Activated CD8-positive, alpha-beta memory T cell treated with anti-CD3 and anti-CD28 coated beads, Interleukin-2, amount 50 U/mL, for 24 hours (primary cell): ENCODE measurements at regions not wholly inside any gene's neighbourhood (a gene's known extent, or its start where the extent isn't known, plus 50 kb on each side); places are given as distances from the start of the nearest gene placed in this dataset.
A peak's percentile ranks its signal among the peaks of the same experiment; 100 is the strongest.

Experiments
- DNase-seq: peaks from one replicate; pipeline ENCODE4 v3.0.0-alpha.2; 2020; ENCODE audit errors: extremely low read depth

DNA sequence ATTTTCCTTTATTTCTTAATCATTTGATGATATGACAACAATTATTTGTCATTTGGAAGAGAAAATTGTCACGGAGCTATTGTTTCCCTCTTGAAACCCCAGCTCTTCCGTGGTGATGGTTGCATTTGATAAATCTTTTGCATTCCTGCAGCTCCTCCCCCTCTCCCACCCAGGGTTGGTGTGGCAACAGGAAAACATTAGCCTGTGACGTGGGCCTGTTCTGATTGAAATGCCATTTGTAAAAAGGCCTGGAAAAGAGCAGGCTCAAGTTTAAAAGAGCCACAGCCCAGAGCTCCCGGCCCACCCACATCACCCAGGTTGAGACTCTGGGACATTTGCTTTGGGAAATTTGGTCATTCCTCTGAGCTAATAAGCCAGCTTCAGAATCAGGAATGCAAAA lies 282.5 kb downstream of the RPLP1 start:
- no peak for DNase-seq

DNA sequence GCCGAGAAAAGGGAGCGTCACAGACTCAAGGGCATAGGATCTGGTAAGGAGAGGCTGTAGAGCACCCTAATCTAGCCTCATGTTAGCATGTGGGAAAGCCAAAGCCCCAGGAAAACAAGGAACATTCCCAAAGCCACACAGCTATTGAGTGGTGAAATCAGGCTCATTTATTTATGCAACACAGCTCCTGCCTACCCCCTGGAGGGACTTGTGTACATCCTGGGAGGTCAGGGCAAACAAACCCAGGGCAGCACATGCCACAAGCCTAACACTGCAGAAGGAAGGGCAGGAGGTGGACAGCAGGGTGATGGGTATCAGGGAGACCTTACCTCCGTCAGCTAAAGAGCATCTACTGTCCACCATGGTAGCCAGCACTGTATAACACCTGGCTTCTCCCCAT lies 283.5 kb downstream of the RPLP1 start:
- no peak for DNase-seq

DNA sequence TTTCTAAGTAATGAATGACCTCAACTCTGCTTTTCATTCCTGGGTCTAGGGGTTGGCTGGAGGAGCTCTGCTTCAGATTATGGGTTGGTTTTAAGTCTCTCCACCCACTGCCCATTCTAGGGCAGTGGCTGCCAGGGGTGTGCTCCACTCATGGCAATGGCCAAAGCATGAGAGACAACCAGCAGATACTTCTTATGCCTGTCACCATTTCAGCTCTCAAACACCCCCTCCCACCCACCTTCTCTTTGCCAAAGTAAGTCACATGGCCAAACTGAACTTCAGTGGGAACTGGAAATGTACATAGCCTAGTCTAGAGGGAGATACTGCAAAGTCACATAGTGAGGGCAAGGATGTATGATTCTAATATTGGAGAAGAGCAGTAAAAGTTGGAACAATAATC lies 285.3 kb downstream of the RPLP1 start:
- DNase-seq, result no peak

DNA sequence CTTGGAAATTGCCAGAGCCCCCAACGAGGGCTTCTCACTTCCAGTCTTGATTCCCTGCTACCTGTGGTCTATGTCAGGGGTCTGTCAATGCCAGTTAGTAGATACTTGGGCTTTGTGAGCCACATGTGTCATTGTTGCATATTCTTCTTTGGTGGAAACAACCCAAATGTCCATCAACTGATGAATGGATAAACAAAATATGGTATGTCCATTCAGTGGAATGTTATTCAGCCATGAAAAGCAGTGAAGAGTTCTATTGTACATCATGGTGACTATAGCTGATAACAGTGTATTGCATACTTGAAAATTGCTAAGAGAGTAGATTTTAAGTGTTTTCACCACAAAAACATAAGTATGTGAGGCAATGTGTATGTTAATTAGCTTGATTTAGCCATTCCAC lies 288.1 kb downstream of the RPLP1 start:
- no peak for DNase-seq

DNA sequence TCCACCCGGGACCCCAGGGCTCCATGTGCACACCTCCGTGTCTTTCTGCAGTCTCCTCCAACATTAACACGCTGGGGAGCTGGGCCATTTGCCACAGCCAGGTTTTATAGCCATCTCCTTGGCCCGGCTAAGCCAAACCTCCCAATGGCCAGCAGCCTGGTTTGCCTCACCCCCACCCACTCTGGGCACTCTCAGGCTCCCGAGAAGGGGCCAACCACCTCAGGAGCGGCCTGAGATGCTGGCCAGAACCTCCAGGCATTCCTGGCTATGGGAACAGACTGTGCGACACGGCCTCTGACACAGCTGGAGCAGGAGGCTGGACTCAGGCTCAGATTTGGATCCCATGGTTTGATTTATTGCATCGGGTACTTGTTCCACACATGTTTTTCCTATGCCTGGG lies 289.7 kb downstream of the RPLP1 start:
- DNase-seq, result no peak

DNA sequence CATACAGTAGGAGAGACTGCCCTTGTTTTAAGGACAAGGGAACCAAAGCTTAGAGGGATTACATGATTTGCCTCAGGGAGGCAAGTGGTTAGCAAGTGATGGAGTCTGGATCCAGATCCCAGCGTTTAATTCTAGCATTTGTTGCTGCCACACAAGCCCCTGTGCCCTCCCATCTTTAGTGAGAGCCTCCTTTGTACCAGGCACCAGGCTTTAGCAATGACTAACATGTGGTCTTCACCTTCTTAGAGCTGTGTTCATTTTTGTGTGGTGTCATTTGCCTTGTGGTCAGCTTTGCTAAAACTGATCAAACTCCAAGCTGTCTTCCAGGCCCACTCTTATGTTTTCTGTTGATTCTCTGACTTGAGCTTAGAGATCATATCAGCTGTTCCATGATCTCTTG lies 290.5 kb downstream of the RPLP1 start:
- DNase-seq, result no peak

DNA sequence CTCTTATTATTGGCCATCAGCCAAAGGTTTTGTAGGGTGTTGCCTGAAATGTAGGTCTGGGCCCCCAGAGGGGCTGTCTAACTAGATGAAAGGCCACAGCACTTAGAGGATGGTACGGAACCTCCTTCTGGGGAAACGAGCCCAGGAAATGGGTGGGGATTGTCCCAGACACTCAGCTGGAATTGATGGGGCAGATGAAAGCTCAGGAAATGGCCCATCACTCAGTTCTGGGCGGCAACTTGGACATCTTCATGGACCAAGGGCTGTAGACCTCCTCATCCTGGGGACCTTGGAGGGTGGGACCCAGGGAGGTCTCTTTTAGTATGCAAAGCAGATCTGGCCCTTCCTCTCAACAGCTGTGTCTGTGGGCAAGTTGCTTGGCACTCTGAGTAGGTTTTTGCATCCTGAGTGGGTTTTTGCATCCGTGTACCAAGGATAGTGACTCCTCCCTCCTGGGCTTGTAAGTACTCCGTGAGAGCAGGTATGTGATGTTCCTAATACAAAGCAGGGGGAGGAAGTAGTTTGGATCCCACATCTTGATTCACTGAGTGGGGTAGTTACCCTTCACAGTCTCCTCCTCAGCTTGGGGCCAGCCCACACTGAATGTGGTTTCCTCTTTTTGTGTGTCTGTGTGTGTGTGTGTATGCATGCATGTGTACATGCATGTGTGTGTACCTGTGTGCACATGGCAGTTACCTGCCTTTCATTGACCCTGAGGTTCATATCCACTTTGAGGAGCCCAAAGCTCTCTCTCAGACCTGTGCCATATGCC lies 292.0 kb downstream of the RPLP1 start:
- DNase-seq, result no peak

DNA sequence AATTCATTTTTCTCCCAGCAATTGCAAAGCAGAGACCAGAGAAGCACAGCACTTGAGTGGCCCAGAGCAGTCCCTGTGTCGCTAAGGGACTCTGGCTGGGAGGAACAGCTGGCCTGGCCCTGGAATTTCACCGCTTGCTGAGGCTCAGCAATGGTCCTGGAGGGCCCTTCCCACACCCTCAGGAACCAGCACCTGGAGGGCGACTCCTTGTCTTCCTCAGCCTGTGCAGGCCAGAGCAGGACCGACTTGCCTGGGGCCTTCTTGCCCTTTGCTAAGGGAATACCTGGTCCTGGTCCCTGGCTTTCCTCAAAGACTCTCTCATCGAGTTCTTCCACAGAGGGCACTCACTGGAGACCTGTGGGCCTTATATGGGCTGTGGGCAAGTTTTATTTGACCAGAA lies 294.6 kb downstream of the RPLP1 start:
- no peak for DNase-seq

DNA sequence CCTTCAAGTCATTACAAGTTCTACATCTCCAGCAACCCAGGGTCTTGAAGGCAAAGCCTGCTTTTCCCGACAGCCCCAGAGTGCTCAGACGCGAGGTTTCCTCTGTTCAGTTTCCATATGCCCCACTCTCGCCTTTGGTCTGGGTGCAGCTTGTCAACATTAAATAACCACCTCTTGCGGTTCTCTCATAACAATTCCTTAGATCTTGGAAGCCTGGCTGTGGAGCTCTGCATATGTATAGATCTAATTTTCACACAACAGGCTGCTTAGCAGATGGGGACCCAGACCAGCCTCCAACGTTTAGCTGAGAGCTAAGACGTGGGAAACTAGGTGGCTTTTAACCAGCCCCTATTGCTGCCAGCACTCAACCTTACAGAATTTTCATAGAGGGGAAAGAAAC lies 295.5 kb downstream of the RPLP1 start:
- DNase-seq, result no peak

DNA sequence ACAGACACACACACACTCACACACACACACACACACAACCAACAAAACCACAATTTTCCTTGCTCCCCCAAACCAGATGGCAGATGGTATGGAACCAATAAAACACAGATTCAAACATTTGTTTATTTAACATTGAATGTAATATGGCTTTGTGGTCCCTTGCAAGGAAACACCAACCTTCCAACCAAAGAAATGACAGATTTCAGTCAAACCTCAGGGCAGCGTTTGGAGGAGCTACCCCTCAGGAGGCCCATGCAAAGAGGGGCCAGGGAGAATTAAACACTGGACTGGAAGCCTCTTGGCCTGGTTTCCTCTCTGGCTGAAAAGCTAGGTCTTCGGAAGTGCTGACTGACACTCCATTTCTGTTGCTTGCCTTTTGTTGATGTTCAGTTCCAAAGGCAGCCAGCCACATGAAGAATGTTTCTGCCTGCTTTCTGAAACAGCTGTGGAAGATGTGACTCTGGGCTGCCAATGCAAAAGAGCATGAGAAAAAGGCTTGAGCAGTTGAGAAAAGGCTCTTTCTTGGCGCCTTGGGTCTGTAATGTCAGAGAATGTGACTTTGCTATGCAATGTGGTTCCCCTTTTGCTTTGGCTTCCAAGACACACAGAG lies 296.1 kb downstream of the RPLP1 start:
- no peak for DNase-seq

DNA sequence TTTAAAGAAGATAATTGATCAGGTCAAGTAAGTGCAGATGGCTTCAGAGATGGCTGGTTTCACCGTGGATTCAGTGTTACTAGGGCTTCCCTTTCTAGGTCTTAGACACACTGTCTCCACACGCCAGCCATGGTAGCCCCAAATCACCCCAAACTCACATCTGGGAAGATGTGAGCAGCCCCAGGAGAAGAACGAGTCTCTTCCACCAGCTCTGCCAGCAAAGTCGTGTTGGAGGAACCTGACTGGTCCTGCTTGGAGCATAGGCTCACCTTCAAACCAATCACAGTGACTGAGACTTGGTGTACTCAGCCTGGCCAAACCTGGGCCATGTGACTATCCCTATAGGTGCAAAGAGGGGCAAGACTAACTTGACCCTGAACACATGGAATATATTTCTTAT lies 296.7 kb downstream of the RPLP1 start:
- no peak for DNase-seq

DNA sequence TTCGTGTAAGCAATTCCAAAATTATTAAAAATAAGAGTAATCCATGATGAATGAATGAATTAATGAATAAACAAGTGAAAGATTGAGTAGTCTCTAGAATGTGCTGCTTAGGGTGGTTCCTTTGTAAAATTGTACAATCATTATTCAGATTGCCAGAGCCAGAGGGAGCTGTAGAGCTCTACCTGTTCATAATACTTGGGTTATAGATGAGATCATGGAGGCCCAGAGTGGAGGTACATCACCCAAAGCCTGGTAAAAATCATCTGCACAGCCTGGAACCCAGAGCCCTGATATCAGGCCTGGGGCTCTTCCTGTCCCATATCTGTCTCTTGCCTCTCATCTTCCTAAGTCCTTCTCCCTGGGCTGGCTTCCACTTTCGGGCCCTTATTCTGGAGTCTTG lies 297.2 kb downstream of the RPLP1 start:
- DNase-seq, result no peak

DNA sequence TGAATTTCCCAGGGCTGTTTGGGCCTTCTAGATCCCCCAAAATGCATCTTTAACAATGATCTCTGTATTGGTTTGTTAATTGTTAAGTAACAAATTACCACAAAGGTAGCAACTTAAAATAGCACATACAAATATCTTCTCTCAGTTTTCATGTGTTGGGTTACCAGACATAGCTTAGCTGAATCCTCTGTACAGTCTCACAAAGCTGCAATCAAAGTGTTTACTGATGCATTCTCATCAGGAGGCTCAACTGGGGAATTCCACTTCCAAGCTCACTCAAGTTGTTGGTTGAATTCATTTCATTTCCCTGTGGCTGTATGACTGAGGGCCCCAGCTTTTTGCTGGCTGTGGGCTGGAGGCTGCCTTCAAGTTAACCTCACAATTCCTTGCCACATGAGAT lies 297.6 kb downstream of the RPLP1 start:
- no peak for DNase-seq

DNA sequence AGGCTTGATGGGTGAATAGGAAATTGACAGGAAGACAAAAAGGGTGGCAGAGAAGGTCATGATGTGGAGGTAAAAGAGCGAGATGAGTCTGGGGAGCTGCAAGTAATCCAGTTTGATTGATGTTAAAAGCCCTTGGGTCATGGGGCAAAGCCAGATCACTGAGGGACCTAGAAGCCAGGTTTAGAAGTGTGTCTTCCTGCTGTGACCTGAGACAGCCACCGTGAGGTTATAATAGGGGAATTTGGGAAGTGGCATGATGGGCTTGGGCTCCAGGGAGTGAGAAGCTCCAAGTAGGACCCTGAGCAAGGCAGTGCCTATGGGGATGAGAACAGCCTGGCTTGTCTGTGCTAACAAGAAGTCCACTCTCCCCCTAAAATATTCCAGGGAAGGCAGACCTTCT lies 298.5 kb downstream of the RPLP1 start:
- DNase-seq, result no peak

DNA sequence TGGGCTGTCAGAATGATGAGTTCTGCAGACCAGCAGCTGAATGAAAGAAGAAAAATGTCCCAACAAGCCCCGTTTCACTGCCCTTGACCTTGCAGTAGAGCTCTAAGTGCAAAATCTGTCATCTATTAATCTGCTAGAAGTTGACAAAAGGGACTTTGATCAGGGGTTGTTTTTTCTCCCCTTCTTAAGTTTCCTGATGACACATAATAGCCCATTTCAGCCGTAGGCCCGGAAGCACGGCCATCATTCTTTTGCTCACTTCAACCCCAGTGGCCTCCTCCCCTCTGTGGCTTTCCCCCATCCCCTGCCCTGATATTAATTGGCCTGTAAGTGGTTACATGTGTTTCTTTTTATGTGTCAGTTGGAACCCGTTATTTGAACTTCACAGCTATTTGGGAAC lies 298.9 kb downstream of the RPLP1 start:
- DNase-seq, result no peak

DNA sequence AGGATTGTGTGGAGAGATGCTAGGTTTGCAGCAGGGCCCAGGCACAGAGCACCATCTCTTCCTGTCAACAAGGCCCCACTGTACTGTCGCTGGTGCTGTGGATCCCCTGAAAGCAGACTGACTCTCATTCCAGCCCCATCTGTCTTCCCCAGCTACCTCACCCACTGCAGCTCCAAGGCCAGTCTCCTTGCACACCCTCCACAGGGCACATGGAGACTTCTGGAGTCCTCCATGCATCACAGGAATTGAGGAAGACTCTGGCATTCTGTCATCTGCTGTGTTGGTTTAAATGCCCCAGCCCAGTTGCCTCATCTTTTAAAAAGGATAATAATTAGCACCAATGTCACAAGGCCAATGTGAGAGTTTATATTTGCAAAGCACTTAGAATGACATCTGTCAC lies 301.2 kb downstream of the RPLP1 start:
- no peak for DNase-seq

DNA sequence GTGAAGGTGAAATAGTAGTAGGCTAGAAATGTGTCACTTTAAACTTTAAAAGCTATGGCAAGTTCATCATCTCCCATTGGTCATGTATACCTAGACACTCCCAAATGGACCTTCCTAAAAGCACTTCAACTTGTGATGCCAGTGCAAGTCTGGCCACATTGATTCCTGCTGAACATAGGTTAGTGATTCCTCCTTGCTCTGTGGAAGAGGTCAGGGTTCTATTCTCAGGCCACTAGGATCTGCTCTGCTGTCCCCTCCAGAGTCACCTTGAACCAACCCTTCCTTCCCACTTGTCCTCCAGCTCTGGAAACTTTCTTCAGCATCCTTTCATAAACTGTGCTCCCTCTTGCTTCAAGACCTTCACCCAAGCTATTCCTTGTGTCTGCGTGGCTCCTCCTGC lies 301.7 kb downstream of the RPLP1 start:
- DNase-seq, result no peak

DNA sequence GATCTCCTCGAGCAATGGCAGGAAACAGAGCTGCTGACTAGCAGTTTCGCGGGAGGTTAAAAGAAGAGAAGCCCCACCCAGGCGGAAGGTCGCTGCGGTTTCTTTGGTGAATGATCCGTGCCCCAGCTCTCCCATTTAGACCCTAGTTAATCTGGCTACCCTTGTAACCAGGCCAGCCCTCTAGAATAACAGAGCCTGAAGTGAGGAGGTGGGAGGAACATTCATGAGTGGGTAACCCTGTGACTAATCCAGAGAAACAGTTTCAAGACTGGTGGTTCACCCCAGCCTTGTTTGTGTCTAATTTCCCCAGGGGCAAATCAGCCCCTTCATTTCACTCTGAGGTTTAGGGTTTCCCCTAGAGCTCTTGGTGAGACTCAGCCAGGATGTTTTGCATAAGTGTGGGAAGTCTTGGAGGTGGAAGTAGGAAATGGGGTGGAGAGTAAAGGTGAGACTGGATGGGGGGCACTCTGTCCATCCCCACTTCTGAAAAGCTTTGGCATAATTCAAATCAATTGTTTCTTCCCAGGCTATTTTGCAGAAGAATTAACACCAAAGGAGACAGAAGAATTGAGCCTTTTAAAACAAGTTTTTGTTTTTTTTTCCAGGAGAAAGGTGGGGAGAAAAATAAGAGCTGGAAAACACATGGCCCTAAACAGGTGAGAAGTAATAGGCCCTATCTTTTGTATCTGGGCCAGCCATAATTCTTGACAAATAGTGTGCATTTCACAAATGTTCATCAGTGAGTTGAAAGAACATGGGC lies 303.1 kb downstream of the RPLP1 start:
- peak; percentile 74 for DNase-seq

DNA sequence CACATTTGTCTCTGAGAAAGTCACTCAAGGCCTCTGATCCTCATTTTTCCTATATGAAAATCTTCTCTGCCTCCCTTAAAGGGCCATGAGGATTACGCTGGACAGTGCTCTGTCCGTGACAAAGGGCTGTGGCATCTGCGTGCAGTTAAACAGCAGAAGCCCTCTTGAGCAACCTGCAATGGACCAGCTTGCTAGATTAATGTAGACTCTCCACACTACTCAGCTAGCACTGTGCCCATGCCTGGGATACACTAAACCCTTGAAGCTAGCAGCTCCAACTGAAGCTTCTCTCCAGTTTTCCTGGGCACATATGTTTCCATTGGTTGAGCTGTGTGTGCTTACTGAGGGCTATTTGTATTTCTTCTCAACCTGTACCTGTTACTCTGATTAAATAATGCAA lies 303.8 kb downstream of the RPLP1 start:
- no peak for DNase-seq

DNA sequence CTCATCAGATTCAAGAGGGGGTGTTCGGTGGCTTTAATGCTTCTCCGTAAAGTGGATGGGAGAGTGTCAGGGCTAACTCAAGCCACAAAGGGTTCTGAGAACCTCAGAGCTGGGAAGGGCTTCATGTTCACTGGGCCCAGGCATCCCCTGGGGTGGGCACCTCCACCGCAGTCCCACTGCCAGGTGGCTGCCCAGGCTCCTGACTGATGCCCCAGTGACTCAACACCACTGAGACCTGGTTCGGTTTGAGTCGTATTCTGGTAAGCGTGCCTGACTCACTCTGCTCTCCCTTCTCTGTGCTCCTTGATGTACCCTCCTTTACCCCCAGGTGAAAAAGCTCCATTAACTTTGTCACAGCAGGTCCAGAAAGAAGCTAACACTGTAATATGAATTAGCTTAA lies 304.6 kb downstream of the RPLP1 start:
- DNase-seq, result peak; percentile 55

DNA sequence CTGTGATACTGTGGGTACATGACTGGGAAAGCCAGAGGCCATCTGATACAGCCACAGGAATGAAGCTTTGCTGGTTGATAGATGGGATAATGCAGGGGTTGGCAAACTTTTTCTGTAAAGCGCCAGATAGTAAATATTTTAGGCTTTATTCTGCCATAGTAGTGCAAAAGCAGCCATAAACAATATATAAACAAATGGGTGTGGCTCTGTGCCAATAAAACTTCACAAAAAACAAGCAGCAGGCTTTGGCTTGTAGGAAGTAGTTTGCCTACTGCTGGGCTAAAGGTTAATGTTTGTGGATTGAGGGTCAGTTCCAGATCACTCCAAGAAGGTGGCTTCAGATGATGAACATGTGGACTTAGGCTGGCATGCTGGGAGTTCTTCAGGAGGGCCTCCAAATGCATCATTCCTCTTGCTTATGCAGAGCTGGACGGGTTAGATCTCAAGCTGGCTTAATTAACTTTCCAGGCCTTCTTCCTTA lies 305.7 kb downstream of the RPLP1 start:
- no peak for DNase-seq

DNA sequence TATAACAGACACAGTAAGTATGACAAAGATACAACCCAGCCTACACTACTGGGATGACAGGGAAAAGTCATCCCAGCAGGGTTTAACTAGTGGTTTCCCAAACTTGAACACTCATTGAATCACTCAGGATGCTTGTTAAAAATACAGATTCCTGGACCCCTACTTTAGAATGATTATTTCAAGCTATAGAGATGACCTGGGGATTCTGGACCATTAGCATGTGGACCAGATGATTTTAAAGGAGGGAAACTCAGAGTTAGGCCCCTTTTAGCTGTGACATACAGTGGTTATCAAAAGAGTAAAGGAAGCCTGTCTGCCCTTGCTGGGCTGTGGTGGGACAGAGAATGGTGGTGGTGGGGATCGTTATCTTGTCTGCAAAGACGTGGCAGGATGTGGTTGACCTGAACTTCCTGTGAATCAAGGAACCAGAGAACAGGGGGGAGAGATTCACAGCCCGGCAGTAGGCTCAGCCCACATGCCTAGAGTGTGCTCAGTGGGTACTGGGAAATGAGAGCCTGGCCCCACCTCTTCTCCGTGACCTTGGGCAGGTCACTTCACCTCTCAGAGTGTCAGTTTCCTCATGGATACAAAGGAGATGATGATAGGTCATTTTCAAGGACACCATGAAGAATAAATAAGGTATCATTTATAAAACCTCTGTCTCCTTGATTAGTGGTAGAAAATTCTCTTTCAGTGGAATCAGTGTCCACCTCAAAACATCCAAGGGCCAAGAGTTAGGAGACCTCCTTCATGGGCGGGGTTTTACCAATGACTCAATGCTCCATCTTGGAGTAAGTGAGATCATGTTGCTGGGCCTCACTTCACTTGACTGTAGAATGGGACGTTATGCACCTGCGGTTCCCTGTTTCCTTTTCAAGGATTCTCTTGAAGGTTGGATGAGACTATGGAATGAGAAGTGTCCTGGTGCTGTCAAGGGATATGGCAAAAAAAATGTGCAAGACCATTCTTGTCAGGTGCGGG lies 306.5 kb downstream of the RPLP1 start:
- peak; percentile 83 for DNase-seq
